Neural cell (in vitro differentiated cells): ENCODE measurements at regions not wholly inside any gene's neighbourhood (a gene's known extent, or its start where the extent isn't known, plus 50 kb on each side); places are given as distances from the start of the nearest gene placed in this dataset.

Experiments
- CTCF ChIP-seq: fragments of 450-650 bp; IDR thresholded peaks from 2 replicates; pipeline ENCODE4 v1.5.1; 2014; ENCODE audit warnings: antibody characterized with exemption, mild to moderate bottlenecking, moderate library complexity; ENCODE audit not compliant: poor library complexity, severe bottlenecking
- EZH2 ChIP-seq: fragments of 200-600, 300-800 bp; shearing (Covaris generic), sonication (generic); IDR thresholded peaks from 2 replicates; pipeline ENCODE4 v1.6.1; 2014; ENCODE audit warnings: antibody characterized with exemption, low read length, borderline replicate concordance, mild to moderate bottlenecking; ENCODE audit not compliant: insufficient read depth, poor library complexity, severe bottlenecking
- POLR2AphosphoS5 ChIP-seq: IDR thresholded peaks from 2 replicates; pipeline ENCODE4 v1.6.1; 2012
- REST ChIP-seq: IDR thresholded peaks from 2 replicates; pipeline ENCODE4 v1.6.1; 2012; ENCODE audit warnings: borderline replicate concordance

- TF ChIP-seq EZH2 (no peak), CTCF (no peak), POLR2AphosphoS5 (no peak), REST (no peak)
Measured at GRCh38 chr6:49327005-49327404, 136.0 kb downstream of the MMUT start.
